Esophagus (tissue), 2 donors: ENCODE measurements at regions not wholly inside any gene's neighbourhood (a gene's known extent, or its start where the extent isn't known, plus 50 kb on each side); places are given as distances from the start of the nearest gene placed in this dataset.
"Not testable (repeated sequence)": the region's sequence is repeated elsewhere in the genome, so short reads cannot be mapped to it uniquely, and the experiment has no call there.

Source experiments
- H3K27ac ChIP-seq, 2 donors: one replicate each; pipeline ENCODE4 v1.5.1; 2013; ENCODE audit warnings: low read depth in 2 of 2, mild to moderate bottlenecking in 2 of 2, inconsistent platforms in 1 of 2, low read length in 1 of 2, moderate library complexity in 1 of 2
- H3K27me3 ChIP-seq, 2 donors: one replicate each; pipeline ENCODE4 v1.6.1; 2013; ENCODE audit warnings: low read length in 2 of 2, control low read depth in 1 of 2, mild to moderate bottlenecking in 1 of 2; ENCODE audit not compliant: insufficient read depth in 2 of 2, control insufficient read depth in 1 of 2
- H3K36me3 ChIP-seq, 2 donors: one replicate each; pipeline ENCODE4 v1.6.1; 2013; ENCODE audit warnings: low read length in 1 of 2; ENCODE audit not compliant: control insufficient read depth in 2 of 2, insufficient read depth in 2 of 2
- H3K4me1 ChIP-seq, 2 donors: one replicate each; pipeline ENCODE4 v1.6.1; 2013; ENCODE audit warnings: low read length in 1 of 2; ENCODE audit not compliant: control insufficient read depth in 2 of 2, insufficient read depth in 2 of 2
- H3K4me3 ChIP-seq, 2 donors: one replicate each; pipeline ENCODE4 v1.5.1; 2013; ENCODE audit warnings: low read length in 2 of 2, mild to moderate bottlenecking in 2 of 2, low read depth in 1 of 2, moderate library complexity in 1 of 2
- H3K9me3 ChIP-seq, 2 donors: one replicate each; pipeline ENCODE4 v1.6.1; 2013; ENCODE audit warnings: mild to moderate bottlenecking in 2 of 2, low read depth in 1 of 2, low read length in 1 of 2, moderate library complexity in 1 of 2; ENCODE audit not compliant: control insufficient read depth in 2 of 2, insufficient read depth in 1 of 2
- WGBS, 2 donors: extraction: QIAGEN DNeasy Blood & Tissue Kit; methylation state at CpG; one replicate each; pipeline ENCODE4 v1.1.7; 2013; 5-methylcytosine and 5-hydroxymethylcytosine counted together
- donor health status: healthy with polysubstance abuse.
- donor health status: Bipolar disorder and iron deficiency.

- H3K4me1 ChIP-seq: peaks cover 0 to 2% of the 10 kb centered on the region in 2 donors
- no peak overlapping the region for H3K27ac ChIP-seq
- WGBS, 2 donors: 79 to 84% methylated on average over 4 of the region's 4 CpGs
- no peak overlapping the region for H3K4me3 ChIP-seq
- no peaks in the 10 kb centered on the region for H3K36me3 ChIP-seq
- no peaks in the 10 kb centered on the region for H3K27me3 ChIP-seq
- H3K9me3 ChIP-seq: no peaks in the 10 kb centered on the region
Observed at GRCh38 chr14:52125885-52126284, 57.0 kb upstream of the NID2 start.

GRCh38 chr14:52124791-52125684 lies 56.2 kb upstream of the NID2 start:
- peaks cover 0 to 2% of the 10 kb centered on the region in 2 donors for H3K4me1 ChIP-seq
- H3K27ac ChIP-seq: peak overlapping the region in 1 of 2 donors; percentile 30
- 55 to 58% methylated on average over 7 of the region's 7 CpGs for whole genome bisulfite sequencing, 2 donors

GRCh38 chr14:52122163-52122562 lies 53.3 kb upstream of the NID2 start:
- H3K4me1 ChIP-seq, H3K4me3 ChIP-seq, H3K27me3 ChIP-seq, H3K9me3 ChIP-seq, H3K27ac ChIP-seq, H3K36me3 ChIP-seq: not testable (repeated sequence)
- WGBS, 2 donors: 95 to 96% methylated on average over 23 to 25 of the region's 25 CpGs

More at GRCh38 chr14:52124791-52125684, 56.2 kb upstream of the NID2 start:
- Histone ChIP-seq H3K4me3 (no peak overlapping the region), H3K9me3 (no peaks in the 10 kb centered on the region), H3K36me3 (no peaks in the 10 kb centered on the region), H3K27me3 (no peaks in the 10 kb centered on the region)

- 85 to 87% methylated on average over 5 of the region's 5 CpGs for WGBS, 2 donors
- H3K36me3 ChIP-seq: no peaks in the 10 kb centered on the region
- no peak overlapping the region for H3K27ac ChIP-seq
Observed at GRCh38 chr14:52121441-52121840, 52.6 kb upstream of the NID2 start.

GRCh38 chr14:52119030-52119429 lies 50.2 kb upstream of the NID2 start:
- Histone ChIP-seq H3K9me3 (no peaks in the 10 kb centered on the region), H3K27ac (no peak overlapping the region), H3K4me3 (no peak overlapping the region), H3K4me1 (no peaks in the 10 kb centered on the region), H3K36me3 (no peaks in the 10 kb centered on the region), H3K27me3 (no peaks in the 10 kb centered on the region)
- 42 to 73% methylated on average over 3 of the region's 3 CpGs for WGBS, 2 donors

More at GRCh38 chr14:52121441-52121840, 52.6 kb upstream of the NID2 start:
- Histone ChIP-seq H3K4me1 (peaks cover 0 to 2% of the 10 kb centered on the region in 2 donors), H3K27me3 (no peaks in the 10 kb centered on the region), H3K4me3 (no peak overlapping the region), H3K9me3 (no peaks in the 10 kb centered on the region)
